Transverse colon (tissue), 4 donors: ENCODE measurements at regions not wholly inside any gene's neighbourhood (a gene's known extent, or its start where the extent isn't known, plus 50 kb on each side); places are given as distances from the start of the nearest gene placed in this dataset.

Source experiments
- CTCF ChIP-seq, 5 experiments: fragments of 200-600 bp in 3 of 5; fragments of 450-650 bp in 2 of 5; sonication (generic) in 3 of 5; IDR thresholded peaks; 1 replicate in 2 of 5; 2 replicates in 3 of 5; pipeline ENCODE4 v1.5.1; 2016 to 2017; ENCODE audit warnings: antibody characterized with exemption in 5 of 5, inconsistent platforms in 3 of 5, mild to moderate bottlenecking in 2 of 5, moderate library complexity in 1 of 5
- POLR2AphosphoS5 ChIP-seq, 3 donors: sonication (generic); formaldehyde crosslinking; IDR thresholded peaks; one replicate each; pipeline ENCODE4 v1.6.1; 2016; ENCODE audit warnings: antibody characterized with exemption in 3 of 3

- no peak for TF ChIP-seq POLR2AphosphoS5 (IDR thresholded peaks at IDR 0.05)
- no peak for TF ChIP-seq CTCF (IDR thresholded peaks at IDR 0.05)
Observed at GRCh38 chr16:86637744-86638143, 59.4 kb downstream of the FOXL1 start.
